ENCODE measurements at regions not wholly inside any gene's neighbourhood (a gene's known extent, or its start where the extent isn't known, plus 50 kb on each side); places are given as distances from the start of the nearest gene placed in this dataset.

GRCh38 chr4:107183155-107183774, 147.2 kb upstream of the DKK2 start:
- TF ChIP-seq CTCF (conservative IDR thresholded peaks at IDR 0.05) (peak; percentile 75), EZH2 (IDR thresholded peaks at IDR 0.05; ENCODE audit: low read depth) (no peak)
